ENCODE measurements at regions not wholly inside any gene's neighbourhood (a gene's known extent, or its start where the extent isn't known, plus 50 kb on each side); places are given as distances from the start of the nearest gene placed in this dataset.
"Not testable (repeated sequence)": the region's sequence is repeated elsewhere in the genome, so short reads cannot be mapped to it uniquely, and the experiment has no call there.

GRCh38 chr13:107937848-107938247 lies 277.5 kb downstream of the LIG4 start:
- H3K4me3 ChIP-seq (ENCODE audit: low read depth, low read length) = no peak overlapping the region
- TF ChIP-seq POLR2A (IDR thresholded peaks at IDR 0.05; ENCODE audit: extremely low read depth, insufficient read length) (no peak), MAX (IDR thresholded peaks at IDR 0.05; ENCODE audit: low read depth, low read length) (no peak), MYC (IDR thresholded peaks at IDR 0.05; ENCODE audit: low read depth, low read length) (no peak)
- TF ChIP-seq, protein P1, sequence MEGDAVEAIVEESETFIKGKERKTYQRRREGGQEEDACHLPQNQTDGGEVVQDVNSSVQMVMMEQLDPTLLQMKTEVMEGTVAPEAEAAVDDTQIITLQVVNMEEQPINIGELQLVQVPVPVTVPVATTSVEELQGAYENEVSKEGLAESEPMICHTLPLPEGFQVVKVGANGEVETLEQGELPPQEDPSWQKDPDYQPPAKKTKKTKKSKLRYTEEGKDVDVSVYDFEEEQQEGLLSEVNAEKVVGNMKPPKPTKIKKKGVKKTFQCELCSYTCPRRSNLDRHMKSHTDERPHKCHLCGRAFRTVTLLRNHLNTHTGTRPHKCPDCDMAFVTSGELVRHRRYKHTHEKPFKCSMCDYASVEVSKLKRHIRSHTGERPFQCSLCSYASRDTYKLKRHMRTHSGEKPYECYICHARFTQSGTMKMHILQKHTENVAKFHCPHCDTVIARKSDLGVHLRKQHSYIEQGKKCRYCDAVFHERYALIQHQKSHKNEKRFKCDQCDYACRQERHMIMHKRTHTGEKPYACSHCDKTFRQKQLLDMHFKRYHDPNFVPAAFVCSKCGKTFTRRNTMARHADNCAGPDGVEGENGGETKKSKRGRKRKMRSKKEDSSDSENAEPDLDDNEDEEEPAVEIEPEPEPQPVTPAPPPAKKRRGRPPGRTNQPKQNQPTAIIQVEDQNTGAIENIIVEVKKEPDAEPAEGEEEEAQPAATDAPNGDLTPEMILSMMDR (IDR thresholded peaks at IDR 0.05; ENCODE audit: low read depth, low read length) = no peak
- DNase-seq (ENCODE audit: low read depth) = no peak

DNA sequence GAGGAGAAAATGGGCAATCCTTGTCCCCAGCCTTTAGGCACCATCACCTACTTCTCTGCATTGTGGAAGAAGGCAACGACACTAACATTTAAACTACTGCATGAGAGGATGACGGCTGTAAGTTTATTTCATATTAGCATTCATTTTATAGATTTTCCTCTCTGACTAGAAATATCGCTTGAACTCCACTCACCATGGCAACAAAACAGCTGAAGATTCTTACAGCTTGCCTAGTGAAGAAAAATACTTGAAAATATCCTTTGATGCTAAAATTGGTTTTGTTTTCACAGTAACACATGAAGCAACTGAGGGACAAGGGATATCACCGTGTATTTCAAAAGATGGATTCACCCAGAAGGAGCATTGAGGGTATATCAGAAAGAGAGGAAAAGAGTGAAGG lies 284.3 kb downstream of the LIG4 start:
- H3K4me3 ChIP-seq (ENCODE audit: low read depth, low read length) = no peak overlapping the region
- TF ChIP-seq, protein P1 (IDR thresholded peaks at IDR 0.05; ENCODE audit: low read depth, low read length) = no peak
- TF ChIP-seq MYC (IDR thresholded peaks at IDR 0.05; ENCODE audit: low read depth, low read length) (no peak), MAX (IDR thresholded peaks at IDR 0.05; ENCODE audit: low read depth, low read length) (no peak), POLR2A (IDR thresholded peaks at IDR 0.05; ENCODE audit: extremely low read depth, insufficient read length) (no peak)
- DNase-seq (ENCODE audit: low read depth) = no peak

- no peak for DNase-seq (ENCODE audit: low read depth)
- TF ChIP-seq MAX (IDR thresholded peaks at IDR 0.05; ENCODE audit: low read depth, low read length) (no peak), POLR2A (IDR thresholded peaks at IDR 0.05; ENCODE audit: extremely low read depth, insufficient read length) (no peak), MYC (IDR thresholded peaks at IDR 0.05; ENCODE audit: low read depth, low read length) (no peak)
- TF ChIP-seq, protein P1 (IDR thresholded peaks at IDR 0.05; ENCODE audit: low read depth, low read length) = no peak
- no peak overlapping the region for H3K4me3 ChIP-seq (ENCODE audit: low read depth, low read length)
These were observed 286.6 kb downstream of the LIG4 start for GRCh38 chr13:107928762-107929161.

GRCh38 chr13:107927557-107927956 lies 287.8 kb downstream of the LIG4 start:
- TF ChIP-seq, protein P1 (IDR thresholded peaks at IDR 0.05; ENCODE audit: low read depth, low read length) = no peak
- TF ChIP-seq MAX (IDR thresholded peaks at IDR 0.05; ENCODE audit: low read depth, low read length) = no peak
- TF ChIP-seq POLR2A (IDR thresholded peaks at IDR 0.05; ENCODE audit: extremely low read depth, insufficient read length) = no peak
- no peak for TF ChIP-seq MYC (IDR thresholded peaks at IDR 0.05; ENCODE audit: low read depth, low read length)
- H3K4me3 ChIP-seq (ENCODE audit: low read depth, low read length) = no peak overlapping the region

GRCh38 chr13:107926515-107926914 lies 288.8 kb downstream of the LIG4 start:
- not testable (repeated sequence) for H3K4me3 ChIP-seq (ENCODE audit: low read depth, low read length); DNase-seq (ENCODE audit: low read depth)

More at GRCh38 chr13:107927557-107927956, 287.8 kb downstream of the LIG4 start:
- DNase-seq (ENCODE audit: low read depth) = no peak

DNA sequence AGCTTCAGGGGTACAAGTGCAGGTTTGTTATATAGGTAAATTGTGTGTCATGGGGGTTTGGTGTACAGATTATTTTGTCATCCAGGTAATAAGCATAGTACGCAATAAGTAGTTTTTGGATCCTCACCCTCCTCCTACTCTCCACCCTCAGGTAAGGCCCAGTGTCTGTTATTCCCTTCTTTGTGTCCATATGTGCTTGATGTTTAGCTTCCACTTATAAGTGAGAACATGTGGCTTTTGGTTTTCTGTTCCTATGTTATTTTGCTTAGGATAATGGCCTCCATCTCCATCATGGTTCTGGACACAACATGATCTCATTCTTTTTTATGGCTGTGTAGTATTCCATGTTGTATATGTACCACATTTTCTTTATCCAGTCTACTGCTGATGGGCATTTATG lies 298.4 kb downstream of the LIG4 start:
- DNase-seq (ENCODE audit: low read depth); H3K4me3 ChIP-seq (ENCODE audit: low read depth, low read length): not testable (repeated sequence)

- TF ChIP-seq, protein P1 (IDR thresholded peaks at IDR 0.05; ENCODE audit: low read depth, low read length) = no peak
- TF ChIP-seq MYC (IDR thresholded peaks at IDR 0.05; ENCODE audit: low read depth, low read length) (no peak), POLR2A (IDR thresholded peaks at IDR 0.05; ENCODE audit: extremely low read depth, insufficient read length) (no peak), MAX (IDR thresholded peaks at IDR 0.05; ENCODE audit: low read depth, low read length) (no peak)
- no peak for DNase-seq (ENCODE audit: low read depth)
- no peak overlapping the region for H3K4me3 ChIP-seq (ENCODE audit: low read depth, low read length)
These were observed 302.6 kb downstream of the LIG4 start for GRCh38 chr13:107912745-107913144.

Measured in NB4 (cell line).